H1 (cell line): ENCODE measurements at regions not wholly inside any gene's neighbourhood (a gene's known extent, or its start where the extent isn't known, plus 50 kb on each side); places are given as distances from the start of the nearest gene placed in this dataset.

Source experiments
- CTCF ChIA-PET: fragments of 300-600 bp; sonication (Branson Sonifier 250); formaldehyde crosslinking; loops from one replicate; lab custom pipeline; 2021; ENCODE audit not compliant: partially characterized antibody; lab: Charles Lee
- POLR2A ChIA-PET: fragments of 300-600 bp; sonication (Branson Sonifier 250); formaldehyde crosslinking; loops from one replicate; lab custom pipeline; 2021; ENCODE audit warnings: inconsistent platforms; ENCODE audit not compliant: partially characterized antibody; lab: Charles Lee
- DNase-seq, 2 experiments: peaks; one replicate each; pipeline versions ENCODE4 v3.0.0 to v3.0.0-alpha.2; 2010 to 2022; ENCODE audit warnings: low spot score in 2 of 2, low read depth in 1 of 2, mixed read lengths in 1 of 2
- FAIRE-seq: peaks from 2 replicates; lab custom pipeline; 2011; peaks lifted over from hg19 to GRCh38; lab: Jason Lieb, UNC
- H2AFZ ChIP-seq: 2 replicates; pipeline ENCODE4 v1.8.1; 2012; ENCODE audit warnings: low read length, inconsistent platforms
- H2AK5ac ChIP-seq: 2 replicates; pipeline ENCODE4 v1.6.1; 2013; ENCODE audit warnings: low read depth, low read length
- H2BK120ac ChIP-seq: replicated peaks from 2 replicates; pipeline ENCODE3; 2013; ENCODE audit warnings: low read depth, low read length, inconsistent platforms
- H2BK12ac ChIP-seq: 2 replicates; pipeline ENCODE4 v1.6.1; 2013; ENCODE audit warnings: low read depth, low read length
- H2BK15ac ChIP-seq: 2 replicates; pipeline ENCODE4 v1.6.1; 2013; ENCODE audit warnings: low read length
- H2BK20ac ChIP-seq: 2 replicates; pipeline ENCODE4 v1.6.1; 2013; ENCODE audit warnings: low read length
- H2BK5ac ChIP-seq: 2 replicates; pipeline ENCODE4 v1.6.1; 2013; ENCODE audit warnings: low read depth, low read length
- H3K14ac ChIP-seq: 2 replicates; pipeline ENCODE4 v1.6.1; 2013; ENCODE audit warnings: inconsistent platforms; ENCODE audit not compliant: insufficient read length
- H3K18ac ChIP-seq: 2 replicates; pipeline ENCODE4 v1.6.1; 2013; ENCODE audit warnings: low read length; ENCODE audit errors: extremely low read depth
- H3K23ac ChIP-seq: 2 replicates; pipeline ENCODE4 v1.6.1; 2013; ENCODE audit warnings: inconsistent platforms; ENCODE audit not compliant: insufficient read length
- H3K23me2 ChIP-seq: 2 replicates; pipeline ENCODE4 v1.6.1; 2013; ENCODE audit warnings: low read depth, low read length
- H3K27ac ChIP-seq: 2 replicates; pipeline ENCODE4 v1.6.1; 2011; ENCODE audit warnings: low read depth, low read length, inconsistent platforms
- H3K27me3 ChIP-seq, 4 experiments: replicated peaks in 1 of 4; 1 replicate in 1 of 4; 2 replicates in 3 of 4; pipeline versions ENCODE4 v1.6.1 to v1.8.1; 2011 to 2013; ENCODE audit warnings: low read length in 3 of 4, mild to moderate bottlenecking in 3 of 4, inconsistent platforms in 2 of 4, mixed read lengths in 2 of 4, moderate library complexity in 1 of 4; ENCODE audit not compliant: control insufficient read depth in 3 of 4, insufficient read depth in 3 of 4; ENCODE audit errors: extremely low read depth in 1 of 4
- H3K36me3 ChIP-seq, 4 experiments: 2 replicates each; pipeline versions ENCODE4 v1.6.1 to v1.8.1; 2011 to 2013; ENCODE audit warnings: mild to moderate bottlenecking in 4 of 4, low read length in 3 of 4, moderate library complexity in 2 of 4, control low read depth in 1 of 4, inconsistent platforms in 1 of 4; ENCODE audit not compliant: insufficient read depth in 4 of 4, control insufficient read depth in 2 of 4
- H3K4ac ChIP-seq: replicated peaks from 2 replicates; pipeline ENCODE3; 2013; ENCODE audit warnings: low read length, low read depth, mixed read lengths, inconsistent platforms; ENCODE audit not compliant: insufficient read length
- H3K4me1 ChIP-seq, 4 experiments: replicated peaks in 1 of 4; 1 replicate in 1 of 4; 2 replicates in 3 of 4; pipeline versions ENCODE4 v1.6.1 to v1.8.1; 2011 to 2013; ENCODE audit warnings: low read length in 3 of 4, inconsistent platforms in 2 of 4, mixed read lengths in 1 of 4; ENCODE audit not compliant: insufficient read depth in 4 of 4, control insufficient read depth in 3 of 4
- H3K4me2 ChIP-seq, 2 experiments: 2 replicates each; pipeline versions ENCODE4 v1.6.1 to v1.8.1; 2011 to 2013; ENCODE audit warnings: low read depth in 2 of 2, low read length in 2 of 2, control low read depth in 1 of 2, inconsistent platforms in 1 of 2, mild to moderate bottlenecking in 1 of 2; ENCODE audit not compliant: insufficient read depth in 1 of 2
- H3K4me3 ChIP-seq, 4 experiments: fragments of 200-600, 300-600 bp in 1 of 4; sonication (generic), shearing (Covaris generic), sonication (Bioruptor Twin) in 1 of 4; 2 replicates each; pipeline versions ENCODE4 v1.5.1 to v1.8.1; 2011 to 2016; ENCODE audit warnings: low read length in 4 of 4, low read depth in 3 of 4, control low read depth in 2 of 4, inconsistent platforms in 2 of 4, mild to moderate bottlenecking in 2 of 4, mixed read lengths in 1 of 4, moderate library complexity in 1 of 4; ENCODE audit not compliant: insufficient read depth in 2 of 4; ENCODE audit errors: extremely low read depth in 1 of 4
- H3K56ac ChIP-seq: replicated peaks from 2 replicates; pipeline ENCODE3; 2013; ENCODE audit warnings: low read depth, mild to moderate bottlenecking, mixed read lengths, low read length, inconsistent platforms; ENCODE audit not compliant: insufficient read length
- H3K79me1 ChIP-seq: 2 replicates; pipeline ENCODE4 v1.6.1; 2013; ENCODE audit warnings: low read depth, low read length, control low read depth
- H3K79me2 ChIP-seq, 2 experiments: 2 replicates each; pipeline versions ENCODE4 v1.6.1 to v1.8.1; 2012 to 2013; ENCODE audit warnings: low read length in 2 of 2, mild to moderate bottlenecking in 2 of 2, inconsistent platforms in 1 of 2; ENCODE audit not compliant: insufficient read depth in 2 of 2, control insufficient read depth in 1 of 2
- H3K9ac ChIP-seq, 4 experiments: replicated peaks in 1 of 4; 1 replicate in 1 of 4; 2 replicates in 3 of 4; pipeline versions ENCODE4 v1.6.1 to v1.8.1; 2011 to 2013; ENCODE audit warnings: low read depth in 3 of 4, low read length in 3 of 4, control low read depth in 2 of 4, mild to moderate bottlenecking in 2 of 4, moderate library complexity in 2 of 4, inconsistent platforms in 1 of 4; ENCODE audit errors: extremely low read depth in 1 of 4
- H3K9me3 ChIP-seq, 2 experiments: 2 replicates each; pipeline versions ENCODE4 v1.6.1 to v1.8.1; 2012 to 2013; ENCODE audit warnings: mild to moderate bottlenecking in 2 of 2, moderate library complexity in 2 of 2, control low read depth in 1 of 2, inconsistent platforms in 1 of 2, low read depth in 1 of 2, low read length in 1 of 2, mixed read lengths in 1 of 2; ENCODE audit not compliant: insufficient read depth in 2 of 2
- H4K20me1 ChIP-seq, 2 experiments: replicated peaks in 1 of 2; 2 replicates each; pipeline versions ENCODE3 to v1.8.1; 2011 to 2013; ENCODE audit warnings: inconsistent platforms in 2 of 2, low read length in 2 of 2, mild to moderate bottlenecking in 1 of 2; ENCODE audit not compliant: insufficient read depth in 2 of 2, control insufficient read depth in 1 of 2
- H4K5ac ChIP-seq: 2 replicates; pipeline ENCODE4 v1.6.1; 2013; ENCODE audit warnings: low read length, low read depth, mixed read lengths, inconsistent platforms; ENCODE audit not compliant: insufficient read length
- H4K8ac ChIP-seq: 2 replicates; pipeline ENCODE4 v1.8.0; 2013; ENCODE audit warnings: mild to moderate bottlenecking, moderate library complexity, low read length, inconsistent platforms; ENCODE audit not compliant: insufficient read depth; ENCODE audit errors: extremely low read depth
- H4K91ac ChIP-seq: replicated peaks from 2 replicates; pipeline ENCODE3; 2013; ENCODE audit warnings: low read length, mixed read lengths, inconsistent platforms; ENCODE audit not compliant: insufficient read length
- HDAC6 ChIP-seq: IDR thresholded peaks from one replicate; pipeline ENCODE4 v1.7.1; 2012; ENCODE audit warnings: low read depth, mild to moderate bottlenecking, inconsistent platforms, low read length, moderate library complexity
- KDM4A ChIP-seq: IDR thresholded peaks from one replicate; pipeline ENCODE4 v1.7.1; 2012; ENCODE audit warnings: low read depth, mild to moderate bottlenecking, moderate library complexity, low read length, inconsistent platforms; ENCODE audit not compliant: severe bottlenecking
- RFX5 ChIP-seq: IDR thresholded peaks from 2 replicates; pipeline ENCODE4 v1.6.1; 2011; ENCODE audit warnings: low read depth, low read length, improper control_type of control experiment, borderline replicate concordance
- RXRA ChIP-seq: IDR thresholded peaks from 2 replicates; pipeline ENCODE4 v1.6.1; 2011; ENCODE audit warnings: low read depth, mild to moderate bottlenecking, low read length, moderate library complexity; ENCODE audit not compliant: insufficient read depth
- SP4 ChIP-seq: IDR thresholded peaks from 2 replicates; pipeline ENCODE4 v1.6.1; 2012; ENCODE audit warnings: low read length, inconsistent platforms
- TBP ChIP-seq: IDR thresholded peaks from 2 replicates; pipeline ENCODE4 v1.6.1; 2011; ENCODE audit warnings: low read depth, low read length, improper control_type of control experiment
- TEAD4 ChIP-seq: IDR thresholded peaks from 2 replicates; pipeline ENCODE4 v1.6.1; 2012; ENCODE audit warnings: low read depth, low read length, inconsistent platforms, mixed read lengths
- YY1 ChIP-seq: IDR thresholded peaks from 2 replicates; pipeline ENCODE4 v1.6.1; 2011; ENCODE audit warnings: low read depth, mild to moderate bottlenecking, low read length
- WGBS, 2 experiments: shearing (Covaris generic) in 1 of 2; methylation state at CpG; one replicate each; pipeline versions ENCODE4 v1.1.6 to v1.1.7; 2013 to 2015; ENCODE audit warnings: low lambda C conversion rate in 2 of 2, mixed read lengths in 2 of 2, inconsistent platforms in 1 of 2, low coverage in 1 of 2, missing lambda C conversion rate in 1 of 2; ENCODE audit not compliant: insufficient replicate concordance in 2 of 2, insufficient coverage in 1 of 2, insufficient read length in 1 of 2; ENCODE audit errors: extremely low coverage in 1 of 2, missing lambda C conversion rate in 1 of 2; 5-methylcytosine and 5-hydroxymethylcytosine counted together
- TF ChIP-seq, protein P1 (sequence below): IDR thresholded peaks from 2 replicates; pipeline ENCODE4 v1.6.1; 2012; ENCODE audit warnings: low read length, inconsistent platforms
- TF ChIP-seq, protein P2 (sequence below): IDR thresholded peaks from 2 replicates; pipeline ENCODE4 v1.6.1; 2012; ENCODE audit warnings: inconsistent platforms

DNA sequence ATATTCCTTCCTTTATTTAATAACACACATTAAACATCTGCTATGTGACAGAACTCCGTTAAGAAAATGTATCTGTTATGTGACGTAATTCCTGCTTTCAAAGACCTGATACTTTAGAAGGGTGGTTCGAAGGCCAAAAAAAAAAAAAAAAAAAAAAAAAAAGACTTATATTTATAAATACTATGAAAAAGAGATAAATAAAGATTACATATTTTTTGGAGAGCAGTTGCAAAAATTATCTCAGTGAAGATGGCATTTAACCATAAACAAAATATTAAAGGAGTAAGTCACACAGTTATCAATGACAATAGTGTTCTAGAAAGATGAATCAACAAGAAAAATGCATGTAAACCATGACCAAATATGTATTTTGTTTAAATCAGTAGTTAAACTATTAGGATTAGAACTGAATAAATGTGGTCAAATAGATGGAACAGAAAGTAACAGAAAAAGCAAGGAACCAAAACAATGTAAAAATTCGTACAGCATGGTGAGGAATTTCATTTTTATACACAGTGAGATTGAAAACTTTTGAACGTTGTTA is 612.3 kb upstream of the SLITRK5 start:
- H3K18ac ChIP-seq: no peak overlapping the region
- H3K9ac ChIP-seq: no peak overlapping the region
- no peaks in the 10 kb centered on the region for H3K4me1 ChIP-seq
- no peak overlapping the region for H4K5ac ChIP-seq
- H2BK120ac ChIP-seq: no peak overlapping the region
- CTCF ChIA-PET: no interaction called here
- no peaks in the 10 kb centered on the region for H3K79me1 ChIP-seq
- H3K36me3 ChIP-seq: no peaks in the 10 kb centered on the region
- H4K20me1 ChIP-seq: no peaks in the 10 kb centered on the region
- FAIRE-seq (no peak), DNase-seq (no peak)
- POLR2A ChIA-PET: no interaction called here
- no peak overlapping the region for H2AFZ ChIP-seq
- H3K56ac ChIP-seq: no peak overlapping the region
- H3K14ac ChIP-seq: no peak overlapping the region
- H3K9me3 ChIP-seq: no peaks in the 10 kb centered on the region
- no peak overlapping the region for H2BK5ac ChIP-seq
- H2BK20ac ChIP-seq: no peak overlapping the region
- no peak overlapping the region for H3K4me3 ChIP-seq
- no peak overlapping the region for H3K4me2 ChIP-seq
- 89% methylated on average over 4 of the region's 5 CpGs; no CpG with 5 or more reads in 1 of the 2 experiments for WGBS, 2 experiments
- no peak overlapping the region for H2AK5ac ChIP-seq
- no peak overlapping the region for H2BK12ac ChIP-seq
- H4K91ac ChIP-seq: no peak overlapping the region
- H3K79me2 ChIP-seq: no peaks in the 10 kb centered on the region
- H3K27me3 ChIP-seq: no peaks in the 10 kb centered on the region
- H3K23me2 ChIP-seq: no peaks in the 10 kb centered on the region
- TF ChIP-seq HDAC6 (no peak), KDM4A (no peak), YY1 (no peak), RFX5 (no peak), RXRA (no peak), TEAD4 (no peak), SP4 (no peak), TBP (no peak)
- TF ChIP-seq, protein P1, sequence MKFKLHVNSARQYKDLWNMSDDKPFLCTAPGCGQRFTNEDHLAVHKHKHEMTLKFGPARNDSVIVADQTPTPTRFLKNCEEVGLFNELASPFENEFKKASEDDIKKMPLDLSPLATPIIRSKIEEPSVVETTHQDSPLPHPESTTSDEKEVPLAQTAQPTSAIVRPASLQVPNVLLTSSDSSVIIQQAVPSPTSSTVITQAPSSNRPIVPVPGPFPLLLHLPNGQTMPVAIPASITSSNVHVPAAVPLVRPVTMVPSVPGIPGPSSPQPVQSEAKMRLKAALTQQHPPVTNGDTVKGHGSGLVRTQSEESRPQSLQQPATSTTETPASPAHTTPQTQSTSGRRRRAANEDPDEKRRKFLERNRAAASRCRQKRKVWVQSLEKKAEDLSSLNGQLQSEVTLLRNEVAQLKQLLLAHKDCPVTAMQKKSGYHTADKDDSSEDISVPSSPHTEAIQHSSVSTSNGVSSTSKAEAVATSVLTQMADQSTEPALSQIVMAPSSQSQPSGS: no peak
- TF ChIP-seq, protein P2, sequence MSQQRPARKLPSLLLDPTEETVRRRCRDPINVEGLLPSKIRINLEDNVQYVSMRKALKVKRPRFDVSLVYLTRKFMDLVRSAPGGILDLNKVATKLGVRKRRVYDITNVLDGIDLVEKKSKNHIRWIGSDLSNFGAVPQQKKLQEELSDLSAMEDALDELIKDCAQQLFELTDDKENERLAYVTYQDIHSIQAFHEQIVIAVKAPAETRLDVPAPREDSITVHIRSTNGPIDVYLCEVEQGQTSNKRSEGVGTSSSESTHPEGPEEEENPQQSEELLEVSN: no peak
- TF ChIP-seq, all 59 proteins: peak for 0
- Histone ChIP-seq H3K27ac (no peak overlapping the region), H4K8ac (no peak overlapping the region), H2BK15ac (no peak overlapping the region), H3K4ac (no peak overlapping the region), H3K23ac (no peak overlapping the region)
